ENCODE measurements at regions not wholly inside any gene's neighbourhood (a gene's known extent, or its start where the extent isn't known, plus 50 kb on each side); places are given as distances from the start of the nearest gene placed in this dataset.

GRCh38 chr18:46324087-46324955 lies 220.1 kb downstream of the HAUS1 start:
- DNase-seq: no peak

- no peak for DNase-seq
Measured at GRCh38 chr18:46325895-46326294, 221.7 kb downstream of the HAUS1 start.

GRCh38 chr18:46329736-46330246 lies 225.6 kb downstream of the HAUS1 start:
- DNase-seq: no peak

GRCh38 chr18:46331316-46331715 lies 227.1 kb downstream of the HAUS1 start:
- no peak for DNase-seq

- no peak for DNase-seq
Measured at GRCh38 chr18:46332286-46332801, 228.2 kb downstream of the HAUS1 start.

- DNase-seq: no peak
Measured at GRCh38 chr18:46332921-46333341, 228.7 kb downstream of the HAUS1 start.

GRCh38 chr18:46333431-46334135 lies 229.4 kb downstream of the HAUS1 start:
- peak; percentile 18 for DNase-seq

- no peak for DNase-seq
Measured at GRCh38 chr18:46334868-46335281, 230.7 kb downstream of the HAUS1 start.

GRCh38 chr18:46335534-46336101 lies 231.4 kb downstream of the HAUS1 start:
- DNase-seq: peak; percentile 75

- no peak for DNase-seq
Measured at GRCh38 chr18:46336278-46337111, 232.3 kb downstream of the HAUS1 start.

- no peak for DNase-seq
Measured at GRCh38 chr18:46337271-46337670, 233.1 kb downstream of the HAUS1 start.

GRCh38 chr18:46338205-46338604 lies 234.0 kb downstream of the HAUS1 start:
- no peak for DNase-seq

- DNase-seq: no peak
Measured at GRCh38 chr18:46338766-46339165, 234.6 kb downstream of the HAUS1 start.

GRCh38 chr18:46340716-46341115 lies 236.5 kb downstream of the HAUS1 start:
- DNase-seq: no peak

- DNase-seq: no peak
Measured at GRCh38 chr18:46341986-46342525, 237.9 kb downstream of the HAUS1 start.

GRCh38 chr18:46343456-46343855 lies 239.3 kb downstream of the HAUS1 start:
- DNase-seq: no peak

- DNase-seq: no peak
Measured at GRCh38 chr18:46343931-46344372, 239.8 kb downstream of the HAUS1 start.

GRCh38 chr18:46344416-46345180 lies 240.4 kb downstream of the HAUS1 start:
- DNase-seq: no peak

- no peak for DNase-seq
Measured at GRCh38 chr18:46345181-46345465, 240.9 kb downstream of the HAUS1 start.

GRCh38 chr18:46346213-46346612 lies 242.0 kb downstream of the HAUS1 start:
- DNase-seq: no peak
